Ishikawa (cell line): ENCODE measurements at regions not wholly inside any gene's neighbourhood (a gene's known extent, or its start where the extent isn't known, plus 50 kb on each side); places are given as distances from the start of the nearest gene placed in this dataset.

Experiments used
- CEBPB ChIP-seq: IDR thresholded peaks from 2 replicates; pipeline ENCODE4 v1.6.1; 2012
- EGR1 ChIP-seq: IDR thresholded peaks from 2 replicates; pipeline ENCODE4 v1.6.1; 2012
- EP300 ChIP-seq: IDR thresholded peaks from 2 replicates; pipeline ENCODE4 v1.6.1; 2012; ENCODE audit warnings: borderline replicate concordance
- FOXM1 ChIP-seq: IDR thresholded peaks from 2 replicates; pipeline ENCODE4 v1.6.1; 2012; ENCODE audit warnings: low read depth, borderline replicate concordance
- MAX ChIP-seq: IDR thresholded peaks from 2 replicates; pipeline ENCODE4 v1.6.1; 2012
- RAD21 ChIP-seq: IDR thresholded peaks from 2 replicates; pipeline ENCODE4 v1.6.1; 2012; ENCODE audit warnings: low read depth
- TAF1 ChIP-seq: IDR thresholded peaks from 2 replicates; pipeline ENCODE4 v1.6.1; 2012; ENCODE audit warnings: low read depth, mild to moderate bottlenecking
- TEAD4 ChIP-seq: IDR thresholded peaks from 2 replicates; pipeline ENCODE4 v1.6.1; 2012
- TF ChIP-seq, protein P1 (sequence below): IDR thresholded peaks from 2 replicates; pipeline ENCODE4 v1.6.1; 2012

GRCh38 chr3:59593380-59593779 lies 543.6 kb upstream of the CFAP20DC start:
- TF ChIP-seq TAF1 (no peak), MAX (no peak), FOXM1 (no peak), EP300 (no peak), TEAD4 (no peak), EGR1 (no peak), RAD21 (no peak), CEBPB (no peak)
- TF ChIP-seq, protein P1, sequence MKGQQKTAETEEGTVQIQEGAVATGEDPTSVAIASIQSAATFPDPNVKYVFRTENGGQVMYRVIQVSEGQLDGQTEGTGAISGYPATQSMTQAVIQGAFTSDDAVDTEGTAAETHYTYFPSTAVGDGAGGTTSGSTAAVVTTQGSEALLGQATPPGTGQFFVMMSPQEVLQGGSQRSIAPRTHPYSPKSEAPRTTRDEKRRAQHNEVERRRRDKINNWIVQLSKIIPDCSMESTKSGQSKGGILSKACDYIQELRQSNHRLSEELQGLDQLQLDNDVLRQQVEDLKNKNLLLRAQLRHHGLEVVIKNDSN = no peak
